GM12878 (cell line): ENCODE measurements at regions not wholly inside any gene's neighbourhood (a gene's known extent, or its start where the extent isn't known, plus 50 kb on each side); places are given as distances from the start of the nearest gene placed in this dataset.

Experiments
- ATAC-seq: fragments of 200-7000 bp; cut with Tn5 transposase; 3 replicates; pipeline ENCODE4 v1.9.1; 2020; ENCODE audit warnings: mild to moderate bottlenecking, moderate library complexity
- BruUV-seq: library from RNA; stranded (reverse); fragments of 400-500 nt; replicated peaks from 2 replicates; lab custom pipeline; 2021; lab: Mats Ljungman, UMichigan
- CTCF ChIA-PET: fragments of 300-600 bp; sonication (Branson Sonifier 250); formaldehyde crosslinking; extraction: SDS; loops from one replicate; lab custom pipeline; 2021; ENCODE audit warnings: inconsistent platforms; lab: Yijun Ruan, JAX
- POLR2A ChIA-PET: fragments of 350-600 bp; formaldehyde crosslinking; extraction: SDS; loops from one replicate; lab custom pipeline; 2021; ENCODE audit warnings: inconsistent platforms; lab: Charles Lee
- RAD21 ChIA-PET: fragments of 300-600 bp; sonication (Branson Sonifier 250); formaldehyde crosslinking; loops from one replicate; lab custom pipeline; 2023; ENCODE audit warnings: antibody characterized with exemption; ENCODE audit not compliant: unreplicated experiment; lab: Charles Lee
- SMC1A ChIA-PET: fragments of 300-600 bp; sonication (Branson Sonifier 250); formaldehyde crosslinking; loops from one replicate; lab custom pipeline; 2023; ENCODE audit not compliant: unreplicated experiment, uncharacterized antibody; lab: Charles Lee
- DNase-seq: peaks from one replicate; pipeline ENCODE4 v3.0.0-alpha.2; 2011; ENCODE audit warnings: low read depth, low spot score
- FAIRE-seq: peaks from 3 replicates; lab custom pipeline; 2011; peaks lifted over from hg19 to GRCh38; lab: Jason Lieb, UNC
- H2AFZ ChIP-seq: 2 replicates; pipeline ENCODE4 v1.6.0; 2011; ENCODE audit warnings: low read depth, low read length, control low read depth; ENCODE audit not compliant: control insufficient read depth
- H3K27ac ChIP-seq: 2 replicates; pipeline ENCODE4 v1.5.1; 2011; ENCODE audit warnings: control low read depth; ENCODE audit not compliant: control insufficient read depth, insufficient read depth
- H3K27me3 ChIP-seq, 2 experiments: replicated peaks in 1 of 2; 2 replicates each; pipeline versions ENCODE4 v1.6.0 to v1.6.1; 2011; ENCODE audit warnings: low read length in 1 of 2; ENCODE audit not compliant: control insufficient read depth in 2 of 2, insufficient read depth in 2 of 2
- H3K36me3 ChIP-seq, 2 experiments: 2 replicates each; pipeline ENCODE4 v1.5.1; 2011; ENCODE audit warnings: low read length in 1 of 2; ENCODE audit not compliant: control insufficient read depth in 2 of 2, insufficient read depth in 2 of 2
- H3K4me1 ChIP-seq: 2 replicates; pipeline ENCODE4 v1.6.1; 2011; ENCODE audit warnings: mild to moderate bottlenecking, low read length, moderate library complexity, mixed read lengths; ENCODE audit not compliant: control insufficient read depth, insufficient read depth
- H3K4me2 ChIP-seq: 2 replicates; pipeline ENCODE4 v1.6.0; 2011; ENCODE audit warnings: control low read depth; ENCODE audit not compliant: control insufficient read depth, insufficient read depth
- H3K4me3 ChIP-seq: fragments of 200-600 bp; sonication (generic); 2 replicates; pipeline ENCODE4 v1.5.1; 2016
- H3K79me2 ChIP-seq: 2 replicates; pipeline ENCODE4 v1.6.0; 2011; ENCODE audit warnings: low read length; ENCODE audit not compliant: control insufficient read depth, insufficient read depth
- H3K9ac ChIP-seq: 2 replicates; pipeline ENCODE4 v1.8.0; 2011; ENCODE audit warnings: low read length, control low read depth, mixed read lengths; ENCODE audit not compliant: control insufficient read depth, insufficient read depth
- H3K9me3 ChIP-seq: replicated peaks from 3 replicates; pipeline ENCODE4 v1.5.1; 2011; ENCODE audit warnings: mild to moderate bottlenecking, low read length; ENCODE audit not compliant: control insufficient read depth, insufficient read depth
- H4K20me1 ChIP-seq: 2 replicates; pipeline ENCODE4 v1.6.0; 2011; ENCODE audit not compliant: control insufficient read depth, insufficient read depth
- ATF3 ChIP-seq: IDR thresholded peaks from 2 replicates; pipeline ENCODE4 v1.6.1; 2011; ENCODE audit warnings: low read depth, mild to moderate bottlenecking, low read length, moderate library complexity, borderline replicate concordance; ENCODE audit errors: extremely low read depth
- ATF7 ChIP-seq: fragments of 450-650 bp; IDR thresholded peaks from 2 replicates; pipeline ENCODE4 v1.6.1; 2016; ENCODE audit warnings: low read depth, mild to moderate bottlenecking
- CHD4 ChIP-seq: fragments of 200-600 bp; sonication (generic); IDR thresholded peaks from 2 replicates; pipeline ENCODE4 v1.6.1; 2016; ENCODE audit warnings: mild to moderate bottlenecking
- EED ChIP-seq: sonication (generic); IDR thresholded peaks from 2 replicates; pipeline ENCODE4 v1.6.1; 2016; ENCODE audit warnings: antibody characterized with exemption, low read depth
- ETV6 ChIP-seq, 2 experiments: fragments of 450-650 bp in 1 of 2; IDR thresholded peaks in 1 of 2; conservative IDR thresholded peaks in 1 of 2; 2 replicates each; pipeline ENCODE4 v1.6.1; 2014; ENCODE audit warnings: antibody characterized with exemption in 1 of 2, borderline replicate concordance in 1 of 2, low read depth in 1 of 2, mild to moderate bottlenecking in 1 of 2, moderate library complexity in 1 of 2
- FOS ChIP-seq: IDR thresholded peaks from 3 replicates; pipeline ENCODE4 v1.6.1; 2011; ENCODE audit warnings: borderline replicate concordance; ENCODE audit not compliant: insufficient read length; ENCODE audit errors: extremely low read depth
- GATAD2B ChIP-seq: fragments of 450-650 bp; conservative IDR thresholded peaks from 2 replicates; pipeline ENCODE4 v1.6.1; 2017; ENCODE audit warnings: low read depth, mild to moderate bottlenecking, moderate library complexity
- HDGF ChIP-seq: fragments of 450-650 bp; IDR thresholded peaks from 2 replicates; pipeline ENCODE4 v1.6.1; 2016; ENCODE audit warnings: antibody characterized with exemption
- IKZF1 ChIP-seq: fragments of 450-650 bp; conservative IDR thresholded peaks from 2 replicates; pipeline ENCODE4 v1.6.1; 2017; ENCODE audit warnings: antibody characterized with exemption, mild to moderate bottlenecking
- KAT2A ChIP-seq: conservative IDR thresholded peaks from 2 replicates; pipeline ENCODE4 v1.6.1; 2011; ENCODE audit warnings: low read depth, low read length; ENCODE audit not compliant: control insufficient read depth
- PBX3 ChIP-seq: IDR thresholded peaks from 2 replicates; pipeline ENCODE4 v1.6.1; 2011; ENCODE audit warnings: mild to moderate bottlenecking, low read depth, low read length, moderate library complexity; ENCODE audit not compliant: insufficient replicate concordance
- RAD51 ChIP-seq: fragments of 450-650 bp; IDR thresholded peaks from 2 replicates; pipeline ENCODE4 v1.6.1; 2016; ENCODE audit warnings: moderate library complexity, mild to moderate bottlenecking, inconsistent platforms
- RELB ChIP-seq: fragments of 450-650 bp; IDR thresholded peaks from 2 replicates; pipeline ENCODE4 v1.6.1; 2017; ENCODE audit warnings: low read depth, mild to moderate bottlenecking, moderate library complexity
- SMAD5 ChIP-seq: IDR thresholded peaks from 2 replicates; pipeline ENCODE4 v1.6.1; 2016; ENCODE audit warnings: antibody characterized with exemption, low read depth
- SUZ12 ChIP-seq: fragments of 200-600 bp; sonication (generic); IDR thresholded peaks from one replicate; pipeline ENCODE4 v1.6.1; 2018; ENCODE audit warnings: antibody characterized with exemption, mild to moderate bottlenecking; ENCODE audit not compliant: unreplicated experiment
- WGBS: methylation state at CpG from one replicate; pipeline ENCODE4 v1.1.6; 2016; ENCODE audit warnings: low lambda C conversion rate; ENCODE audit not compliant: insufficient replicate concordance, insufficient coverage; ENCODE audit errors: missing lambda C conversion rate; 5-methylcytosine and 5-hydroxymethylcytosine counted together
- in situ Hi-C: fragments of 300-500 bp; cut with MboI; formaldehyde crosslinking; loops from 9 replicates; pipeline ENCODE4 v1.14.3; 2018; ENCODE audit warnings: mixed read lengths
- intact Hi-C: fragments of 100-400 bp; cut with micrococcal nuclease; formaldehyde crosslinking; loops from one replicate; pipeline ENCODE4 v1.14.2; 2022; ENCODE audit not compliant: unreplicated experiment

- no peaks in the 10 kb centered on the region for H3K79me2 ChIP-seq
- no peaks in the 10 kb centered on the region for H3K4me1 ChIP-seq
- no peak for TF ChIP-seq ATF7
- TF ChIP-seq PBX3, result no peak
- TF ChIP-seq GATAD2B, result no peak
- TF ChIP-seq KAT2A, result no peak
- no peak for TF ChIP-seq ATF3
- no peak for TF ChIP-seq SUZ12
- no peak for TF ChIP-seq RELB
- no peak for TF ChIP-seq CHD4
- no peak for TF ChIP-seq SMAD5
- no peak for TF ChIP-seq RAD51
- TF ChIP-seq EED, result no peak
- no peak for TF ChIP-seq ETV6 (conservative IDR thresholded peaks at IDR 0.05 in 1 of 2, IDR thresholded peaks at IDR 0.05 in 1 of 2; ENCODE audit: borderline replicate concordance in 1 of 2, low read depth in 1 of 2)
- no peak for TF ChIP-seq IKZF1
- TF ChIP-seq FOS, result no peak
- TF ChIP-seq HDGF, result no peak
- TF ChIP-seq, all 136 proteins: peak for 0
- H3K9me3 ChIP-seq, result no peaks in the 10 kb centered on the region
- intact Hi-C loops, result no loop called here
- in situ Hi-C loops, result no loop called here
- WGBS, result 38% methylated on average over 4 of the region's 4 CpGs
- ChIA-PET POLR2A (no interaction called here), SMC1A (no interaction called here), CTCF (no interaction called here), RAD21 (no interaction called here)
- H3K4me3 ChIP-seq, result no peak overlapping the region
- no peak overlapping the region for H3K4me2 ChIP-seq
- no TSS peak for BruUV-seq
- no peak overlapping the region for H3K9ac ChIP-seq
- H3K27ac ChIP-seq, result no peak overlapping the region
- DNase-seq (no peak), FAIRE-seq (no peak), ATAC-seq (no peak)
- H3K36me3 ChIP-seq, result no peaks in the 10 kb centered on the region
- H2AFZ ChIP-seq, result no peak overlapping the region
- no peaks in the 10 kb centered on the region for H4K20me1 ChIP-seq
- no peaks in the 10 kb centered on the region for H3K27me3 ChIP-seq
Observed at GRCh38 chrX:34874763-34875162, 67.8 kb upstream of the FAM47B start.
